NCI-H1105 treated with DMSO at 0.1 percent for 48 hours (cell line): ENCODE measurements at regions not wholly inside any gene's neighbourhood (a gene's known extent, or its start where the extent isn't known, plus 50 kb on each side); places are given as distances from the start of the nearest gene placed in this dataset.

Experiments used
- DNase-seq: peaks from one replicate; lab custom pipeline; 2025; lab: John Stamatoyannopoulos, UW

- DNase-seq, result no peak
Observed at GRCh38 chr2:121161272-121161671, 123.7 kb downstream of the TFCP2L1 start.

DNA sequence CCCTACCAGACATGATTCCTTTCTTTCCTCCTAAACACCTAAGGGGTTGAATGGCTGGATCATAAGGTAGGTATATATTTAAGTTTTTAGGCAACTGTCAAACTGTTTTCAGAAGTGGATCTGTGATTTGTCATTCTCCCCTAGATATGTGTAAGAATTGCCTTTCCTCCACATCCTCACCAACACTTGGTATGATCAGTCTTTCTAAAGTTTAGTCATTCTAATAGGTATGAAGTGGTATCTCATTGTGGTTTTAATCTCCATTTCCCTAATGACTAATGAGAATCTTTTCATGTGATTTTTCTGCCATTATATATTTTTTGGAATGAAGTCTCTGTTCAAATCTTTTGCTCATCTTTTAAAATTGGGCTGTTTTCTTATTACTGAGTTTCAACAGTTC, 122.1 kb downstream of the TFCP2L1 start:
- DNase-seq, result no peak

DNA sequence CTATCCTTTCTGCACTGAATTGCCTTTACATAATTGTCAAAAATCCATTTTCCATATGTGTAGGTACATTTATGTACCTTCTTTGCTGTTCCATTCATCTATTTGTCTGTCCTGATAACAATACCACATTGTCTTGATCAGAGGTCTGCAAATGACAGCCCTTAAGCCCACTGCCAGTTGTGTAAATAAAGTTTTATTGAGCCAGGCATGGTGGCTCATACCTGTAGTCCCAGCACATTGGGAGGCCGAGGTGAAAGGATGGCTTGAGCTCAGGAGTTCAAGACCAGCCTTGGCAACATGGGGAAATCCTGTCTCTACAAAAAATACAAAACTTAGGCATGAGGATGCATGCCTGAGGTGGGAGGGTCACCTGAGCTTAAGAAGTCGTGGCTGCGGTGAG, 121.0 kb downstream of the TFCP2L1 start:
- DNase-seq, result no peak

DNA sequence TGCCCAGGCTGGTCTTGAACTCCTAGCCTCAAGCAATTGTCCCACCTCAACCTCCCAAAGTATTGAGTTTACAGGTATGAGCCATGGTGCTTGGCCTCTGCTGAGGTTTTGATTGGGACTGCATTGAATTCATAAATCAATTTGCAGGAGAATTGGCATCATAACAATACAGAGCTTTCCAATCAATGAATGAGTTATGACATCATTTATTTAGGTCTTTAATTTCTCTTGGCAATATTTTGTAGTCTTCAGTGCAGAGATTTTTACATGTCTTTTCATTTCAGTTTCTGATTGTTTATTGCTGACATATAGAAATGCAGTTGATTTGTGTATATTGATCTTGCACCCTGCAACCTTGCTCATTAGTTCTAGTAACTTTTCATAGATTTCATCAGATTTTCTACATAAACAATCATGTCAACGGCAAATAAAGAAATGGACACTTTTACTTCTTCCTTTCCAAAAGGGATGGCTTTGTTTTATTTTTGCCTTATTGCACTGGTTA, 119.9 kb downstream of the TFCP2L1 start:
- no peak for DNase-seq
